ENCODE measurements at regions not wholly inside any gene's neighbourhood (a gene's known extent, or its start where the extent isn't known, plus 50 kb on each side); places are given as distances from the start of the nearest gene placed in this dataset.

DNA sequence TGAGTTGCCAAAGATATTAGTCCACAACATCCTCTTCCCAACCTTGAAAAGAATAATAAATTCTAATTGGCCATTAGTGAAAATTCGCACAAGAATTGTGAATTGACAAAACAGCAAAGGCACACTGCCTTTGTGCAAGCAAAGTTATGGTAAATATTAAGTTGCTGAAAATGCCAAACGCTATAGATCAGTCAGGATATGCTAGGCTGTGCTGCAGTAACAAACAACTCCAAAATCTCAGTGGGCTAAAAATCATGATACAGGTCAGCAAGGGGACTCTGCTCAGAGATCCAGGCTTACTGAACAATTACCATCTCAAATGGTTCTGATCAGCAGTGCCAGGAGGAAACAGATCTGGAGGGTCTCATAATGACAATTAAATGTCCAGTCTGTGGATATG, 238.0 kb upstream of the IGF1R start:
- Histone ChIP-seq H3K4me2 (replicated peaks; ENCODE audit: low read depth, low read length, poor library complexity, severe bottlenecking) (no peak overlapping the region), H3K4me3 (ENCODE audit: control extremely low read depth in 1 of 5, extremely low read depth in 1 of 5, insufficient read depth in 1 of 5, low read depth in 2 of 5, low read length in 4 of 5) (no peak overlapping the region), H4K20me1 (ENCODE audit: control insufficient read depth, insufficient read depth, low read length, poor library complexity, severe bottlenecking) (no peaks in the 10 kb centered on the region), H3K4me1 (ENCODE audit: control insufficient read depth in 2 of 2, insufficient read depth in 2 of 2, low read length in 2 of 2) (no peaks in the 10 kb centered on the region), H3K36me3 (replicated peaks in 1 of 2; ENCODE audit: control extremely low read depth in 1 of 2, control insufficient read depth in 1 of 2, extremely low read depth in 1 of 2, insufficient read depth in 2 of 2, low read length in 1 of 2) (no peaks in the 10 kb centered on the region), H3K79me2 (ENCODE audit: control insufficient read depth, insufficient read depth, low read length) (no peaks in the 10 kb centered on the region), H3K9ac (ENCODE audit: low read length) (no peak overlapping the region), H3K9me3 (ENCODE audit: control extremely low read depth in 1 of 3, control insufficient read depth in 2 of 3, insufficient read depth in 1 of 3, low read length in 2 of 3) (peaks cover 0 to 9% (median 0%) of the 10 kb centered on the region in 3 donors), H2AFZ (ENCODE audit: insufficient read depth, low read depth, low read length, poor library complexity, severe bottlenecking) (no peak overlapping the region), H3K27ac (ENCODE audit: low read length in 2 of 2) (no peak overlapping the region), H3K27me3 (replicated peaks in 1 of 4; ENCODE audit: control extremely low read depth in 1 of 4, control insufficient read depth in 3 of 4, insufficient read depth in 4 of 4, low read length in 3 of 4) (peaks cover 0 to 4% (median 0%) of the 10 kb centered on the region in 4 experiments)
- 100% methylated on average over 1 of the region's 2 CpGs for WGBS (ENCODE audit: insufficient coverage)
- Mint-ChIP-seq H3K27ac (no peak overlapping the region), H3K9me3 (ENCODE audit: insufficient read depth) (peaks cover 6% of the 10 kb centered on the region), H3K4me3 (no peak overlapping the region), H3K27me3 (no peaks in the 10 kb centered on the region), H3K4me1 (no peaks in the 10 kb centered on the region)
- POLR2A ChIA-PET, result no interaction called here
- intact Hi-C loops (cut with micrococcal nuclease), result no loop called here
- ATAC-seq (ENCODE audit: low read depth), result no peak
- TF ChIP-seq EZH2 (IDR thresholded peaks at IDR 0.05; ENCODE audit: borderline replicate concordance, insufficient read depth, low read depth, low read length, poor library complexity, severe bottlenecking), result no peak
- no peak for TF ChIP-seq CTCF (IDR thresholded peaks at IDR 0.05)
- CTCF ChIA-PET, result interaction anchor here (1.0 to 1.8 kb wide), 2 partner anchors 12 to 17 kb away, joined by 3 to 5 read pairs; no protein-coding TSS in a partner anchor
- DNase-seq, result no peak

DNA sequence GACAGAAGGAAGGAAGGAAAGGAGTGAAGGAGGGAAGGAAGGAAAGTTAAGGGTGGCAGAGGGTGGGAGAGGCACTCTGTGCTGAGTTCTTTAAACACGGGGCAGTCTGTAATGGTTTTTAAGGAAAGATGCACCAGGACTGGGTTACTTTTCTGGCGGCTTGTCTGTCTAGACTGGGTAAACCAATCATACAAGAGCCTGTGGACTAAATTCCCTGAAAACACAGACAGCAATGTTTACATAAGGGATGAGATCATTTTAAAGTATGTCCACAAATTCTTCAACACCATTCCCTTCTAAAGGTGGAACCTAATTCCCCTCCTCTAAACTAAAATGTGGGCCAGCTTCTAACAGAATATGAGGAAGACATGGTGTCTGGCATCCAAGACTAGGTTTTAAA, 235.5 kb upstream of the IGF1R start:
- ATAC-seq (ENCODE audit: low read depth) (no peak), DNase-seq (no peak)
- H3K27ac Mint-ChIP-seq, result no peak overlapping the region
- ChIA-PET CTCF (no interaction called here), POLR2A (no interaction called here)
- Histone ChIP-seq H3K9me3 (ENCODE audit: control extremely low read depth in 1 of 3, control insufficient read depth in 2 of 3, insufficient read depth in 1 of 3, low read length in 2 of 3) (peaks cover 0 to 3% (median 0%) of the 10 kb centered on the region in 3 donors), H3K4me2 (replicated peaks; ENCODE audit: low read depth, low read length, poor library complexity, severe bottlenecking) (no peak overlapping the region), H3K4me1 (ENCODE audit: control insufficient read depth in 2 of 2, insufficient read depth in 2 of 2, low read length in 2 of 2) (no peaks in the 10 kb centered on the region), H3K36me3 (replicated peaks in 1 of 2; ENCODE audit: control extremely low read depth in 1 of 2, control insufficient read depth in 1 of 2, extremely low read depth in 1 of 2, insufficient read depth in 2 of 2, low read length in 1 of 2) (no peaks in the 10 kb centered on the region), H3K79me2 (ENCODE audit: control insufficient read depth, insufficient read depth, low read length) (no peaks in the 10 kb centered on the region), H3K4me3 (ENCODE audit: control extremely low read depth in 1 of 5, extremely low read depth in 1 of 5, insufficient read depth in 1 of 5, low read depth in 2 of 5, low read length in 4 of 5) (no peak overlapping the region), H3K27ac (ENCODE audit: low read length in 2 of 2) (no peak overlapping the region), H4K20me1 (ENCODE audit: control insufficient read depth, insufficient read depth, low read length, poor library complexity, severe bottlenecking) (no peaks in the 10 kb centered on the region), H3K9ac (ENCODE audit: low read length) (no peak overlapping the region), H3K27me3 (replicated peaks in 1 of 4; ENCODE audit: control extremely low read depth in 1 of 4, control insufficient read depth in 3 of 4, insufficient read depth in 4 of 4, low read length in 3 of 4) (peaks cover 0 to 4% (median 0%) of the 10 kb centered on the region in 4 experiments), H2AFZ (ENCODE audit: insufficient read depth, low read depth, low read length, poor library complexity, severe bottlenecking) (no peak overlapping the region)
- H3K9me3 Mint-ChIP-seq (ENCODE audit: insufficient read depth), result peaks cover 6% of the 10 kb centered on the region
- no CpG with 5 or more reads among the region's 2 CpGs for WGBS (ENCODE audit: insufficient coverage)
- intact Hi-C loops (cut with micrococcal nuclease), result no loop called here
- H3K4me1 Mint-ChIP-seq, result no peaks in the 10 kb centered on the region
- TF ChIP-seq EZH2 (IDR thresholded peaks at IDR 0.05; ENCODE audit: borderline replicate concordance, insufficient read depth, low read depth, low read length, poor library complexity, severe bottlenecking) (no peak), CTCF (IDR thresholded peaks at IDR 0.05) (no peak)
- H3K27me3 Mint-ChIP-seq, result no peaks in the 10 kb centered on the region
- no peak overlapping the region for H3K4me3 Mint-ChIP-seq
